KMS-11 (cell line): ENCODE measurements at regions not wholly inside any gene's neighbourhood (a gene's known extent, or its start where the extent isn't known, plus 50 kb on each side); places are given as distances from the start of the nearest gene placed in this dataset.

Experiments used
- H2AFZ ChIP-seq: fragments of 200-600 bp; sonication (generic); 2 replicates; pipeline ENCODE4 v1.6.1; 2016; ENCODE audit warnings: antibody characterized with exemption, mixed run types, low read depth
- H3K27ac ChIP-seq: fragments of 200-600 bp; sonication (generic); 2 replicates; pipeline ENCODE4 v1.6.1; 2016; ENCODE audit warnings: mild to moderate bottlenecking, mixed run types
- H3K27me3 ChIP-seq: fragments of 200-600 bp; sonication (generic); 2 replicates; pipeline ENCODE4 v1.6.1; 2017; ENCODE audit warnings: mild to moderate bottlenecking, low read depth, mixed run types, moderate library complexity; ENCODE audit not compliant: insufficient read depth
- H3K36me3 ChIP-seq: fragments of 200-600 bp; sonication (generic); 2 replicates; pipeline ENCODE4 v1.6.1; 2017; ENCODE audit warnings: mild to moderate bottlenecking, mixed run types; ENCODE audit not compliant: insufficient read depth
- H3K4me1 ChIP-seq: fragments of 200-600 bp; sonication (generic); 2 replicates; pipeline ENCODE4 v1.6.1; 2016; ENCODE audit warnings: mild to moderate bottlenecking, low read depth, mixed run types; ENCODE audit not compliant: poor library complexity, severe bottlenecking
- H3K4me2 ChIP-seq: fragments of 200-600 bp; sonication (generic); 2 replicates; pipeline ENCODE4 v1.7.0; 2016; ENCODE audit warnings: mild to moderate bottlenecking, mixed run types
- H3K4me3 ChIP-seq: fragments of 200-600 bp; sonication (generic); IDR thresholded peaks from 2 replicates; pipeline ENCODE4 v1.6.1; 2017; ENCODE audit warnings: low read depth, low read length, mixed read lengths; ENCODE audit not compliant: insufficient read depth
- H3K79me2 ChIP-seq: fragments of 200-600 bp; sonication (generic); 2 replicates; pipeline ENCODE4 v1.6.1; 2016; ENCODE audit warnings: low read depth, mixed run types; ENCODE audit not compliant: insufficient read depth
- H3K9ac ChIP-seq: fragments of 200-600 bp; sonication (generic); 2 replicates; pipeline ENCODE4 v1.6.1; 2016; ENCODE audit warnings: mild to moderate bottlenecking, mixed run types
- H4K20me1 ChIP-seq: fragments of 200-600 bp; sonication (generic); 2 replicates; pipeline ENCODE4 v1.6.1; 2016; ENCODE audit warnings: mild to moderate bottlenecking, mixed run types; ENCODE audit not compliant: insufficient read depth
- CTCF ChIP-seq: fragments of 200-600 bp; sonication (generic); conservative IDR thresholded peaks from 2 replicates; pipeline ENCODE4 v1.6.1; 2017; ENCODE audit warnings: low read depth, mild to moderate bottlenecking, antibody characterized with exemption, low read length, moderate library complexity, mixed read lengths

GRCh38 chr1:78760858-78761257 lies 111.2 kb downstream of the IFI44 start:
- Histone ChIP-seq H3K36me3 (no peaks in the 10 kb centered on the region), H3K4me3 (no peak overlapping the region), H3K27me3 (no peaks in the 10 kb centered on the region), H3K4me2 (no peak overlapping the region), H3K27ac (no peak overlapping the region), H3K4me1 (no peaks in the 10 kb centered on the region), H2AFZ (no peak overlapping the region), H4K20me1 (no peaks in the 10 kb centered on the region), H3K79me2 (no peaks in the 10 kb centered on the region), H3K9ac (no peak overlapping the region)
- TF ChIP-seq CTCF, result no peak

- no peak overlapping the region for H3K4me3 ChIP-seq
- H3K4me2 ChIP-seq, result no peak overlapping the region
- H3K9ac ChIP-seq, result no peak overlapping the region
- no peaks in the 10 kb centered on the region for H3K27me3 ChIP-seq
- H4K20me1 ChIP-seq, result no peaks in the 10 kb centered on the region
- H3K36me3 ChIP-seq, result no peaks in the 10 kb centered on the region
- TF ChIP-seq CTCF, result no peak
- H3K27ac ChIP-seq, result no peak overlapping the region
- H2AFZ ChIP-seq, result no peak overlapping the region
- no peaks in the 10 kb centered on the region for H3K4me1 ChIP-seq
- no peaks in the 10 kb centered on the region for H3K79me2 ChIP-seq
Measured at GRCh38 chr1:78762113-78762512, 112.5 kb downstream of the IFI44 start.

GRCh38 chr1:78765489-78765888 lies 115.9 kb downstream of the IFI44 start:
- H3K4me2 ChIP-seq, result no peak overlapping the region
- no peaks in the 10 kb centered on the region for H3K79me2 ChIP-seq
- H3K27ac ChIP-seq, result no peak overlapping the region
- H2AFZ ChIP-seq, result no peak overlapping the region
- H3K36me3 ChIP-seq, result no peaks in the 10 kb centered on the region
- H4K20me1 ChIP-seq, result no peaks in the 10 kb centered on the region
- no peak for TF ChIP-seq CTCF
- no peak overlapping the region for H3K4me3 ChIP-seq
- H3K27me3 ChIP-seq, result no peaks in the 10 kb centered on the region
- H3K4me1 ChIP-seq, result no peaks in the 10 kb centered on the region
- no peak overlapping the region for H3K9ac ChIP-seq

GRCh38 chr1:78779831-78780230 lies 130.2 kb downstream of the IFI44 start:
- Histone ChIP-seq H4K20me1 (no peaks in the 10 kb centered on the region), H2AFZ (no peak overlapping the region), H3K36me3 (no peaks in the 10 kb centered on the region; the same call in 1 of the 2 replicates), H3K4me1 (no peaks in the 10 kb centered on the region), H3K27ac (no peak overlapping the region), H3K27me3 (no peaks in the 10 kb centered on the region), H3K9ac (no peak overlapping the region), H3K4me2 (no peak overlapping the region), H3K4me3 (no peak overlapping the region), H3K79me2 (no peaks in the 10 kb centered on the region)
- TF ChIP-seq CTCF, result no peak
